ENCODE measurements at regions not wholly inside any gene's neighbourhood (a gene's known extent, or its start where the extent isn't known, plus 50 kb on each side); places are given as distances from the start of the nearest gene placed in this dataset.

DNA sequence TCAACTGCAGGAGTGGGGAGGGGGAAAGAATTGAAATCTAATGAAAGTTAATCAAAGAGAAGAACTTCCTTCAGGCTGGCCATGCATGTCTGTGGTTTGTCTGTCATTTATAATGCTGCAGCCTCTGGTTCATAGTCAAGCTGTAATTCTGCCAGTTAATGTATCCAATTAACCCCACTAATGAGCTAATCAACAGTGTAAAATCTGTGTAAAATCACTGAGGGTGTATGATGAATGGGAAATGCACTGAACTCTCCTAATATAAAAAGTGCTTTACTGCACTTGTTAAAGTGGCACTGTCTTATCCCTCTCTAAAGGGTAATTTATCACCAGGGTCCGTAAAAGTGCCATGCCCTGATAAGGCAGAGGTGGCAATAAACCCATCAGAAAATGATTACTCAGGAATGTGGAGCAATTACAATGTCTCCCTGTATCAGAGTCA, 798.1 kb downstream of the PDHA2 start:
- no peak for DNase-seq
- Histone ChIP-seq H3K9me3 (no peaks in the 10 kb centered on the region), H3K27ac (no peak overlapping the region), H3K4me3 (no peak overlapping the region), H3K4me1 (no peaks in the 10 kb centered on the region), H3K36me3 (replicated peaks in 1 of 2; ENCODE audit: insufficient read depth in 1 of 2, low read depth in 2 of 2) (no peaks in the 10 kb centered on the region), H3K27me3 (no peaks in the 10 kb centered on the region)
- intact Hi-C loops (cut with DNase I), result no loop called here
- TF ChIP-seq POLR2A (IDR thresholded peaks at IDR 0.05), result no peak
- WGBS, 2 donors, result 32 to 43% methylated on average over 1 of the region's 1 CpG
- ATAC-seq, result peak; percentile 33

DNA sequence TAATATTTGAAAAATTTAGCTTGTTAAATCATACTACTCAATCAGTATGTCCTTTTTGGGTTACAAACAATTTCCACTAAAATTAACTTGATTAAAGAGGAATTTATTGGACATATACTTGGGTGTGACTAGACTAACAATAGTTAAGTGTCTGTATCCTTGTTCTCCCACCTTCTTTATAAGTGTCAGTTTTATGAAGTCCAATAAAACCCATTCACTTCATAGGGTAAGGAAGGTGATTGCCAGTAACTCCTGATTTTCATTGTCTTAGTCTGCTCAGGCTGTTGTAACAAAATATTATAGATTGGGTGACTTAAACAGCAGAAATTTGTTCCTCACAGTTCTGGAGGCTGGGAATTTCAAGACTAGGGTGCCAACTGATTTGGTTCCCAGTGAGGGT, 800.0 kb downstream of the PDHA2 start:
- intact Hi-C loops (cut with DNase I), result no loop called here
- DNase-seq (no peak), ATAC-seq (no peak)
- H3K9me3 ChIP-seq, result no peaks in the 10 kb centered on the region
- H3K4me3 ChIP-seq, result no peak overlapping the region
- H3K27me3 ChIP-seq, result no peaks in the 10 kb centered on the region
- H3K36me3 ChIP-seq (replicated peaks in 1 of 2; ENCODE audit: insufficient read depth in 1 of 2, low read depth in 2 of 2), result no peaks in the 10 kb centered on the region
- no peak overlapping the region for H3K27ac ChIP-seq
- H3K4me1 ChIP-seq, result no peaks in the 10 kb centered on the region
- TF ChIP-seq, protein P1, sequence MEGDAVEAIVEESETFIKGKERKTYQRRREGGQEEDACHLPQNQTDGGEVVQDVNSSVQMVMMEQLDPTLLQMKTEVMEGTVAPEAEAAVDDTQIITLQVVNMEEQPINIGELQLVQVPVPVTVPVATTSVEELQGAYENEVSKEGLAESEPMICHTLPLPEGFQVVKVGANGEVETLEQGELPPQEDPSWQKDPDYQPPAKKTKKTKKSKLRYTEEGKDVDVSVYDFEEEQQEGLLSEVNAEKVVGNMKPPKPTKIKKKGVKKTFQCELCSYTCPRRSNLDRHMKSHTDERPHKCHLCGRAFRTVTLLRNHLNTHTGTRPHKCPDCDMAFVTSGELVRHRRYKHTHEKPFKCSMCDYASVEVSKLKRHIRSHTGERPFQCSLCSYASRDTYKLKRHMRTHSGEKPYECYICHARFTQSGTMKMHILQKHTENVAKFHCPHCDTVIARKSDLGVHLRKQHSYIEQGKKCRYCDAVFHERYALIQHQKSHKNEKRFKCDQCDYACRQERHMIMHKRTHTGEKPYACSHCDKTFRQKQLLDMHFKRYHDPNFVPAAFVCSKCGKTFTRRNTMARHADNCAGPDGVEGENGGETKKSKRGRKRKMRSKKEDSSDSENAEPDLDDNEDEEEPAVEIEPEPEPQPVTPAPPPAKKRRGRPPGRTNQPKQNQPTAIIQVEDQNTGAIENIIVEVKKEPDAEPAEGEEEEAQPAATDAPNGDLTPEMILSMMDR (IDR thresholded peaks at IDR 0.05), result no peak
- no peak for TF ChIP-seq POLR2A (IDR thresholded peaks at IDR 0.05)

DNA sequence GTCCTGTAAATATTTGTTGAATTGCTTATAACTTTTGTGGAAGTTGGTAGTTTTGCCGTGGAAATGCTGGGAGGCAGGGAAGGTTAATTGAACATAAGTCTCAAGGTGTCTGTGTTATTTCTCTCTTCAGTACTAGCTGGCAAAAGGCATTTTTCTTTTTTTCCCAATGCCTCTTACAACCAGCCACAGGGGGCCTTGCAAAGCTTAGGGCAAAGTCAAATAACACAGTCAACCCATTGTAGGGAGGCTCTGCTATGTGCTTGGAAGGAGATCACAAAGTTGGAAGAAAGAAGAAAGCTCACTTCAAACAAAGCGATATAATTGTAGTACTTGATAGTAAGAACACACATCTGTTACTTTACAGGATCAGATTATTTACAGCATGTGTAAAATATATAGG, 802.6 kb downstream of the PDHA2 start:
- Histone ChIP-seq H3K27ac (no peak overlapping the region), H3K4me1 (no peaks in the 10 kb centered on the region), H3K9me3 (no peaks in the 10 kb centered on the region), H3K27me3 (no peaks in the 10 kb centered on the region), H3K4me3 (no peak overlapping the region), H3K36me3 (replicated peaks in 1 of 2; ENCODE audit: insufficient read depth in 1 of 2, low read depth in 2 of 2) (no peaks in the 10 kb centered on the region)
- ATAC-seq, result no peak
- TF ChIP-seq, protein P1 (IDR thresholded peaks at IDR 0.05), result no peak
- TF ChIP-seq POLR2A (IDR thresholded peaks at IDR 0.05), result no peak
- WGBS, 2 donors, result 64 to 71% methylated on average over 2 of the region's 2 CpGs
- no peak for DNase-seq
- intact Hi-C loops (cut with DNase I), result no loop called here

DNA sequence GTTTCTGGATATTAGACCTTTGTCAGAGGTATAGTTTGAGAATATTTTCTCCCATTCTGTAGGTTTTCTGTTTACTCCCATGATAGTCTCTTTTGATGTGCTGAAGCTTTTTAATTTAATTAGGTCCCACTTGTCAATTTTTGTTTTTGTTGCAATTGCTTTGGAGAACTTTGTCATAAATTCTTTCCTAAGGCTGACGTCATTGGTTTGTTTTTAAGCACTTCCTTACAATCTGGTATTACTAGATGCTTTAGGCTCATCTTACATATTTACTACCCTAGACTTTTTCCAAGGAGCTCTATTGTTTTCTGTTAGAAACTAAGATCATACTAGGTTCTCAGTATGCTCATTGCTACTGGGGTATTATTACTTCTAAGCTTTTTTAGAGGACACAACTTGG, 806.3 kb downstream of the PDHA2 start:
- no peaks in the 10 kb centered on the region for H3K4me1 ChIP-seq
- H3K27ac ChIP-seq, result no peak overlapping the region
- ATAC-seq (no peak), DNase-seq (no peak)
- H3K4me3 ChIP-seq, result no peak overlapping the region
- H3K27me3 ChIP-seq, result no peaks in the 10 kb centered on the region
- no peaks in the 10 kb centered on the region for H3K9me3 ChIP-seq
- WGBS, 2 donors, result 54 to 71% methylated on average over 1 of the region's 1 CpG
- no peaks in the 10 kb centered on the region for H3K36me3 ChIP-seq (replicated peaks in 1 of 2; ENCODE audit: insufficient read depth in 1 of 2, low read depth in 2 of 2)
- intact Hi-C loops (cut with DNase I), result no loop called here
- TF ChIP-seq, protein P1 (IDR thresholded peaks at IDR 0.05), result no peak
- no peak for TF ChIP-seq POLR2A (IDR thresholded peaks at IDR 0.05)

DNA sequence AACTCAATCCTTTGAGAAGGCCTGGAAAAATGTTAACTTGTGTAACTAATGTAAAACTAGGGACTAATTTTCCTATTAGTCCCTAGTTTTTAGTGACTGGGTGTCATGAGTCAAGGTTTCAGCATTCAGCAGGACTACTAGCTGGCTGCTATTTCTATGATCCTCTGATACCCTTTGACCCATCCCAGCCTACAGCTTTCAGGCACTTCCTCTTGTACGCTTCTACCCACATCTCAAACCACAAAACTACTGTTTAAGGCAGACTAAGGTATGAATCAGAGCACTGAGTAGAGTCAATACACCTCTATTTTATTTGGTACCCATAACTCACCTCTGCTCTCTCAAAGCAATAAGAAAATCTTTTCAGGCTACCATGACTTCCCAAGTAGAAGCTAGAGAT, 809.6 kb downstream of the PDHA2 start:
- no peaks in the 10 kb centered on the region for H3K4me1 ChIP-seq
- no peaks in the 10 kb centered on the region for H3K9me3 ChIP-seq
- H3K4me3 ChIP-seq, result no peak overlapping the region
- DNase-seq (no peak), ATAC-seq (no peak)
- H3K36me3 ChIP-seq (replicated peaks in 1 of 2; ENCODE audit: insufficient read depth in 1 of 2, low read depth in 2 of 2), result no peaks in the 10 kb centered on the region
- 75 to 94% methylated on average over 1 of the region's 1 CpG for WGBS, 2 donors
- TF ChIP-seq POLR2A (IDR thresholded peaks at IDR 0.05), result no peak
- TF ChIP-seq, protein P1 (IDR thresholded peaks at IDR 0.05), result no peak
- H3K27ac ChIP-seq, result no peak overlapping the region
- intact Hi-C loops (cut with DNase I), result no loop called here
- no peaks in the 10 kb centered on the region for H3K27me3 ChIP-seq

All from body of pancreas (tissue), 4 donors.